Type B pancreatic cell (in vitro differentiated cells): ENCODE measurements at regions not wholly inside any gene's neighbourhood (a gene's known extent, or its start where the extent isn't known, plus 50 kb on each side); places are given as distances from the start of the nearest gene placed in this dataset.
A peak's percentile ranks its signal among the peaks of the same experiment; 100 is the strongest.

Experiments used
- DNase-seq: peaks from one replicate; pipeline ENCODE4 v3.0.0; 2021; ENCODE audit warnings: mixed read lengths; ENCODE audit not compliant: unreplicated experiment; ENCODE audit errors: extremely low spot score
- H3K27ac Mint-ChIP-seq: 2 replicates; pipeline ENCODE4 v1.8.0; 2021; ENCODE audit warnings: mild to moderate bottlenecking, mixed read lengths
- H3K27me3 Mint-ChIP-seq: 2 replicates; pipeline ENCODE4 v1.8.0; 2021; ENCODE audit warnings: mixed read lengths
- H3K36me3 Mint-ChIP-seq: 2 replicates; pipeline ENCODE4 v1.8.0; 2021; ENCODE audit warnings: mixed read lengths
- H3K4me1 Mint-ChIP-seq: one replicate; pipeline ENCODE4 v1.8.0; 2021; ENCODE audit warnings: mixed read lengths; ENCODE audit not compliant: unreplicated experiment
- H3K4me3 Mint-ChIP-seq: 2 replicates; pipeline ENCODE4 v1.8.0; 2021; ENCODE audit warnings: mild to moderate bottlenecking, mixed read lengths
- H3K9me3 Mint-ChIP-seq: 2 replicates; pipeline ENCODE4 v1.8.0; 2021; ENCODE audit warnings: mixed read lengths
- CTCF ChIP-seq: fragments of 200-600 bp; sonication (generic); conservative IDR thresholded peaks from 2 replicates; pipeline ENCODE4 v1.5.0; 2021; ENCODE audit warnings: antibody characterized with exemption, mild to moderate bottlenecking

- Mint-ChIP-seq H3K27me3 (no peaks in the 10 kb centered on the region), H3K9me3 (no peaks in the 10 kb centered on the region), H3K4me3 (no peak overlapping the region), H3K36me3 (peaks cover 25% of the 10 kb centered on the region), H3K27ac (no peak overlapping the region), H3K4me1 (peaks cover 24% of the 10 kb centered on the region)
- no peak for DNase-seq
- TF ChIP-seq CTCF = no peak
Measured at GRCh38 chr11:92763336-92763735, 206.1 kb upstream of the MTNR1B start.

GRCh38 chr11:92764128-92764527 lies 205.3 kb upstream of the MTNR1B start:
- Mint-ChIP-seq H3K4me1 (peaks cover 28% of the 10 kb centered on the region), H3K9me3 (no peaks in the 10 kb centered on the region), H3K27me3 (no peaks in the 10 kb centered on the region), H3K4me3 (no peak overlapping the region), H3K36me3 (peaks cover 28% of the 10 kb centered on the region), H3K27ac (no peak overlapping the region)
- TF ChIP-seq CTCF = no peak
- DNase-seq = no peak

GRCh38 chr11:92765082-92765840 lies 204.2 kb upstream of the MTNR1B start:
- Mint-ChIP-seq H3K4me3 (no peak overlapping the region), H3K27ac (no peak overlapping the region), H3K9me3 (no peaks in the 10 kb centered on the region), H3K4me1 (peaks cover 32% of the 10 kb centered on the region), H3K27me3 (no peaks in the 10 kb centered on the region), H3K36me3 (peaks cover 28% of the 10 kb centered on the region)
- no peak for DNase-seq
- TF ChIP-seq CTCF = no peak

- peak overlapping the region; percentile 59 for H3K4me3 Mint-ChIP-seq
Measured at GRCh38 chr11:92765965-92766371, 203.5 kb upstream of the MTNR1B start.

GRCh38 chr11:92766698-92767097 lies 202.8 kb upstream of the MTNR1B start:
- Mint-ChIP-seq H3K27ac (no peak overlapping the region), H3K4me3 (no peak overlapping the region), H3K27me3 (no peaks in the 10 kb centered on the region), H3K36me3 (peaks cover 28% of the 10 kb centered on the region), H3K9me3 (no peaks in the 10 kb centered on the region), H3K4me1 (peaks cover 42% of the 10 kb centered on the region)
- no peak for DNase-seq
- no peak for TF ChIP-seq CTCF

More at GRCh38 chr11:92765965-92766371, 203.5 kb upstream of the MTNR1B start:
- peaks cover 34% of the 10 kb centered on the region for H3K4me1 Mint-ChIP-seq
- no peak for TF ChIP-seq CTCF
- H3K27me3 Mint-ChIP-seq = no peaks in the 10 kb centered on the region
- no peaks in the 10 kb centered on the region for H3K9me3 Mint-ChIP-seq
- peaks cover 28% of the 10 kb centered on the region for H3K36me3 Mint-ChIP-seq
- H3K27ac Mint-ChIP-seq = peak overlapping the region; percentile 42
- DNase-seq = no peak
